A673 (cell line): ENCODE measurements at regions not wholly inside any gene's neighbourhood (a gene's known extent, or its start where the extent isn't known, plus 50 kb on each side); places are given as distances from the start of the nearest gene placed in this dataset.

Experiments used
- BruUV-seq: library from RNA; stranded (reverse); fragments of 400-500 nt; replicated peaks from 2 replicates; lab custom pipeline; 2021; lab: Mats Ljungman, UMichigan
- CTCF ChIA-PET: fragments of 300-600 bp; sonication (Branson Sonifier 250); formaldehyde crosslinking; loops from one replicate; lab custom pipeline; 2022; ENCODE audit warnings: antibody characterized with exemption; lab: Charles Lee
- POLR2A ChIA-PET: fragments of 300-600 bp; sonication (Branson Sonifier 250); formaldehyde crosslinking; loops from one replicate; lab custom pipeline; 2022; ENCODE audit warnings: antibody characterized with exemption; ENCODE audit not compliant: low non-redundant PET; lab: Charles Lee
- DNase-seq: peaks from one replicate; pipeline ENCODE4 v3.0.0-alpha.2; 2015; ENCODE audit warnings: low spot score
- H3K27ac ChIP-seq: fragments of 200-600 bp; sonication (generic); 2 replicates; pipeline ENCODE4 v1.5.1; 2016; ENCODE audit warnings: mixed run types, low read depth, mild to moderate bottlenecking, mixed read lengths, antibody characterized with exemption, low read length; ENCODE audit not compliant: poor library complexity, severe bottlenecking
- H3K27me3 ChIP-seq: fragments of 200-600 bp; sonication (generic); replicated peaks from 2 replicates; pipeline ENCODE4 v1.6.1; 2017; ENCODE audit warnings: mixed run types, low read depth, mild to moderate bottlenecking, mixed read lengths, antibody characterized with exemption, low read length; ENCODE audit not compliant: insufficient read depth, poor library complexity
- H3K36me3 ChIP-seq: fragments of 200-600 bp; sonication (generic); 2 replicates; pipeline ENCODE4 v1.6.1; 2016; ENCODE audit warnings: mixed run types, mild to moderate bottlenecking, mixed read lengths, antibody characterized with exemption, low read length; ENCODE audit not compliant: insufficient read depth, poor library complexity, severe bottlenecking
- H3K4me1 ChIP-seq: fragments of 200-600 bp; sonication (generic); 2 replicates; pipeline ENCODE4 v1.6.1; 2017; ENCODE audit warnings: mixed run types, mild to moderate bottlenecking, mixed read lengths, antibody characterized with exemption, low read length; ENCODE audit not compliant: insufficient read depth, poor library complexity, severe bottlenecking
- H3K4me3 ChIP-seq: fragments of 200-600 bp; sonication (generic); 2 replicates; pipeline ENCODE4 v1.5.1; 2016; ENCODE audit warnings: low read depth, mixed run types, mild to moderate bottlenecking, mixed read lengths, low read length; ENCODE audit not compliant: poor library complexity, severe bottlenecking
- H3K9me3 ChIP-seq: fragments of 200-600 bp; sonication (generic); 2 replicates; pipeline ENCODE4 v1.6.1; 2016; ENCODE audit warnings: mixed run types, low read depth, mild to moderate bottlenecking, mixed read lengths, antibody characterized with exemption, low read length; ENCODE audit not compliant: poor library complexity, severe bottlenecking
- EZH2 ChIP-seq: fragments of 200-600 bp; sonication (generic); IDR thresholded peaks from 2 replicates; pipeline ENCODE4 v1.6.1; 2017; ENCODE audit warnings: borderline replicate concordance, low read depth, mild to moderate bottlenecking, mixed read lengths, antibody characterized with exemption, low read length; ENCODE audit not compliant: poor library complexity, severe bottlenecking
- intact Hi-C: fragments of 100-400 bp; cut with micrococcal nuclease; formaldehyde crosslinking; loops from one replicate; pipeline ENCODE4 v1.10.0; 2022; ENCODE audit not compliant: unreplicated experiment
- TF ChIP-seq, protein P1 (sequence below): fragments of 300-800, 200-600 bp; sonication (generic); conservative IDR thresholded peaks from 2 replicates; pipeline ENCODE4 v1.5.1; 2017; ENCODE audit warnings: low read depth, mild to moderate bottlenecking, antibody characterized with exemption, low read length, moderate library complexity, mixed read lengths

DNA sequence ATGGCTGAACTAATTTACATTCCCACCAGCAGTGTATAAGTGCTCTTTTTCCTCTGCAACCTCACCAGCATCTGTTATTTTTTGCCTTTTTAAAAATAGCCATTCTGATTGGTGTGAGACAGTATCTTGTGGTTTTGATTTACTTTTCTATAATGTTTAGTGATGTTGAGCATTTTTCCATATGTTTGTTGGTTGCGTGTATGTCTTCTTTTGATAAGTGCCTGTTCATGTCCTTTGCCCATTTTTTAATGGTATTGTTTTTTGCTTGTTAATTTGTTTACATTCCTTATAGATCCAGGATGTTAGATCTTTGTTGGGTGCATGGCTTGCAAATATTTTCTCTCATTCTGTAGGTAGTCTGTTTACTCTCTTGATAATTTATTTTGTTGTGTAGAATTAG, 169.9 kb downstream of the PRL start:
- Histone ChIP-seq H3K36me3 (no peaks in the 10 kb centered on the region), H3K27me3 (no peaks in the 10 kb centered on the region), H3K27ac (no peak overlapping the region), H3K4me1 (no peaks in the 10 kb centered on the region), H3K9me3 (peaks cover 3% of the 10 kb centered on the region), H3K4me3 (no peak overlapping the region)
- POLR2A ChIA-PET, result no interaction called here
- CTCF ChIA-PET, result no interaction called here
- DNase-seq, result no peak
- no TSS peak for BruUV-seq
- no peak for TF ChIP-seq EZH2
- TF ChIP-seq, protein P1, sequence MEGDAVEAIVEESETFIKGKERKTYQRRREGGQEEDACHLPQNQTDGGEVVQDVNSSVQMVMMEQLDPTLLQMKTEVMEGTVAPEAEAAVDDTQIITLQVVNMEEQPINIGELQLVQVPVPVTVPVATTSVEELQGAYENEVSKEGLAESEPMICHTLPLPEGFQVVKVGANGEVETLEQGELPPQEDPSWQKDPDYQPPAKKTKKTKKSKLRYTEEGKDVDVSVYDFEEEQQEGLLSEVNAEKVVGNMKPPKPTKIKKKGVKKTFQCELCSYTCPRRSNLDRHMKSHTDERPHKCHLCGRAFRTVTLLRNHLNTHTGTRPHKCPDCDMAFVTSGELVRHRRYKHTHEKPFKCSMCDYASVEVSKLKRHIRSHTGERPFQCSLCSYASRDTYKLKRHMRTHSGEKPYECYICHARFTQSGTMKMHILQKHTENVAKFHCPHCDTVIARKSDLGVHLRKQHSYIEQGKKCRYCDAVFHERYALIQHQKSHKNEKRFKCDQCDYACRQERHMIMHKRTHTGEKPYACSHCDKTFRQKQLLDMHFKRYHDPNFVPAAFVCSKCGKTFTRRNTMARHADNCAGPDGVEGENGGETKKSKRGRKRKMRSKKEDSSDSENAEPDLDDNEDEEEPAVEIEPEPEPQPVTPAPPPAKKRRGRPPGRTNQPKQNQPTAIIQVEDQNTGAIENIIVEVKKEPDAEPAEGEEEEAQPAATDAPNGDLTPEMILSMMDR, result no peak
- intact Hi-C loops, result no loop called here

DNA sequence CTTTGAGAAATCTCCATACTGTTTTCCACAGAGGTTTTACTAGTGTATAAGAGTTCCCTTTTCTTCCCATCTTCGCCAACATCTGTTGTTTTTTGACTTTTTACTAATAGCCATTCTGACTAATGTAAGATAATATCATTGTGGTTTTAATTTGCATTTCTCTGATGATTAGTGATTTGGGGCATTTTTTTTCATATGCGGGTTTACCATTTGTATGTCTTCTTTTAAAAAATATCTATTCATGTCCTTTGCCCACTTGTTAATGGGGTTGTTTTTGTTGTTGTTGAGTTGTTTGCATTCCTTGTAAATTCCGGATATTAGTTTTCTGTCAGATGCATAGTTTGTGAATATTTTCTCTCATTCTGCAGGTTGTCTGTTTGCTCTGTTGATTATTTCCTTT, 167.1 kb downstream of the PRL start:
- TF ChIP-seq, protein P1, result no peak
- no peak for TF ChIP-seq EZH2
- BruUV-seq, result no TSS peak
- Histone ChIP-seq H3K27me3 (no peaks in the 10 kb centered on the region), H3K4me3 (no peak overlapping the region), H3K4me1 (no peaks in the 10 kb centered on the region), H3K27ac (no peak overlapping the region), H3K36me3 (no peaks in the 10 kb centered on the region), H3K9me3 (peaks cover 8% of the 10 kb centered on the region)
- DNase-seq, result no peak
- CTCF ChIA-PET, result no interaction called here
- POLR2A ChIA-PET, result no interaction called here
- intact Hi-C loops, result no loop called here

DNA sequence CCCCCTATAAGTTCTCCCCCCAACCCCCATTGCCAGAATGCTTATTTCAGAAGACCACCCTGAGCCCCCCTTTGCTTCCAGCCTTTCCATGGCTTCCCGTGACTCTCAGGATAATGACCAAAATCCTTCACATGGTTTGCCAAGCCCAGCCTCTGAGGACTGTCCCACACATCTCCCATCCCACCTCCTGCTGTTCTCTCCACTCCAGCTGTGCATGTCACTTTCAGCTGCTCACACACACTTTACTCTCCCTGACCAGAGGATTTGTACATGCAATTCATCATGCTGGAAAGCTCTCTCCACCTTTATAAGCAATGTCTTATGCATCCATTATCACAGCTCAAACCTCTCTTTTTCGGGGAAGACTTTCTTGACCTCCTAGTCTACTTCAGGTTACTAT, 164.2 kb downstream of the PRL start:
- intact Hi-C loops, result no loop called here
- BruUV-seq, result no TSS peak
- H3K4me1 ChIP-seq, result no peaks in the 10 kb centered on the region
- H3K4me3 ChIP-seq, result no peak overlapping the region
- H3K27me3 ChIP-seq, result no peaks in the 10 kb centered on the region
- ChIA-PET CTCF (no interaction called here), POLR2A (no interaction called here)
- no peak for DNase-seq
- no peak for TF ChIP-seq EZH2
- TF ChIP-seq, protein P1, result no peak
- no peaks in the 10 kb centered on the region for H3K36me3 ChIP-seq
- peaks cover 5% of the 10 kb centered on the region for H3K9me3 ChIP-seq
- no peak overlapping the region for H3K27ac ChIP-seq
